ENCODE measurements at regions not wholly inside any gene's neighbourhood (a gene's known extent, or its start where the extent isn't known, plus 50 kb on each side); places are given as distances from the start of the nearest gene placed in this dataset.

DNA sequence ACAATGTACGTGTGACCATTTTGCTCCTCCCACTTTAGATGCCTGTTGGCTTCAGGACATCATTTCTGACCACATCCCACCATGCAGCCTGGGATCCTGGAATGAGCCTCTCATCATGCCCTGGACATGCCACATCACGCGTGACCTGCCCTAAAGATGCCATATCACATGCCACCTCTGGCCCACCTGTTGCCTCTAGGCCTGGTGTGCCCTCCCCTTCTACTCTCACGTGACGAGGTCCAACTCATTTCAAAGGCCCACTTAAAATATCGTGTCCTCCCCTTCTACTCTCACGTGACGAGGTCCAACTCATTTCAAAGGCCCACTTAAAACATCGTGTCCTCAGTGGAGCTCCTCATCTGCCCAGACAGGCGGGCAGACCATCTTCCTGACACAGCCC lies 254.9 kb downstream of the TEX36 start:
- H3K27me3 ChIP-seq (ENCODE audit: control insufficient read depth, extremely low read depth, insufficient read depth, low read length) = no peaks in the 10 kb centered on the region
- DNase-seq (ENCODE audit: low read depth, low spot score) = no peak

DNA sequence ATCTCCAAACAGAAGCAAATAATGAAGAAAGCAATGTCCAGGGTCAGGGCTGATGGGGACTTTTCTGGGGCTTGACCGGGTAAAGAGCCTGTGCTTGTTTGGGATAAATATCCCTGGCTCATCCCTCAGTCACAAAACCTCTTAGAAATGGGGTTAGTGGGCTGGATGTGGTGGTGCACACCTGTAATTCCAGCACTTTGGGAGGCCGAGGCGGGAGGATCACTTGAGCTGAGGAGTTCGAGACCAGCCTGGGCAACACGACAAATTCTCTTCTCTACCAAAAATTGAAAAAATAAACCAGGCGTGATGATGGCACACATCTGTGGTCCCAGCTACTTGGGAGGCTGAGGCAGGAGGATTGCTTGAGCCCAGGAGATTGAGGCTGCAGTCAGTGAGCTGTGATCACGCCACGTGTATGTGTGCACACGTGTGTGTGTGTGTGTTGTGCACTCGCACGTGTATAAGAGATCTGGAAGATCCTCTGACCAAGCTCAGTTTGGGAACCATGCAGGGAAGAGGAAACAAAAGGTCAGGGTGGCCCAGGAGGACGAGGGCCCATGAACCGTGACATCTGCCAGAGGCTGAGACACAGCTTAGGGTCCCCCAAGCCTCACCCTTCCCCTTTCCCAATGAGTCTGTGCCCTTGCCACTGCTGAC lies 258.6 kb downstream of the TEX36 start:
- H3K4me3 ChIP-seq (ENCODE audit: control insufficient read depth in 2 of 3, extremely low read depth in 1 of 3, insufficient read depth in 2 of 3, low read depth in 1 of 3, low read length in 3 of 3) = no peak overlapping the region
- no peak overlapping the region for H3K27ac ChIP-seq (ENCODE audit: control insufficient read depth, insufficient read depth, low read length)
- H3K4me2 ChIP-seq (ENCODE audit: control insufficient read depth, extremely low read depth, insufficient read depth, low read depth, low read length) = no peak overlapping the region
- DNase-seq (ENCODE audit: low read depth, low spot score) = no peak
- H3K9me1 ChIP-seq (ENCODE audit: control insufficient read depth, extremely low read depth, insufficient read depth, low read length) = no peaks in the 10 kb centered on the region
- no peaks in the 10 kb centered on the region for H3K4me1 ChIP-seq (ENCODE audit: control insufficient read depth, extremely low read depth, insufficient read depth, low read length)
- no peaks in the 10 kb centered on the region for H3K36me3 ChIP-seq (ENCODE audit: control insufficient read depth in 2 of 2, extremely low read depth in 1 of 2, insufficient read depth in 2 of 2, low read length in 2 of 2)
- H3K9ac ChIP-seq (ENCODE audit: control insufficient read depth, extremely low read depth, insufficient read depth, low read length) = no peak overlapping the region
- H3K27me3 ChIP-seq (ENCODE audit: control insufficient read depth, extremely low read depth, insufficient read depth, low read length) = peaks cover 5% of the 10 kb centered on the region
- no peaks in the 10 kb centered on the region for H4K20me1 ChIP-seq (ENCODE audit: control insufficient read depth, extremely low read depth, insufficient read depth, low read length)
- H3K79me2 ChIP-seq (ENCODE audit: control insufficient read depth, insufficient read depth, low read length) = no peaks in the 10 kb centered on the region
- no peak for TF ChIP-seq EZH2 (IDR thresholded peaks at IDR 0.05; ENCODE audit: low read length)
- TF ChIP-seq, protein P1, sequence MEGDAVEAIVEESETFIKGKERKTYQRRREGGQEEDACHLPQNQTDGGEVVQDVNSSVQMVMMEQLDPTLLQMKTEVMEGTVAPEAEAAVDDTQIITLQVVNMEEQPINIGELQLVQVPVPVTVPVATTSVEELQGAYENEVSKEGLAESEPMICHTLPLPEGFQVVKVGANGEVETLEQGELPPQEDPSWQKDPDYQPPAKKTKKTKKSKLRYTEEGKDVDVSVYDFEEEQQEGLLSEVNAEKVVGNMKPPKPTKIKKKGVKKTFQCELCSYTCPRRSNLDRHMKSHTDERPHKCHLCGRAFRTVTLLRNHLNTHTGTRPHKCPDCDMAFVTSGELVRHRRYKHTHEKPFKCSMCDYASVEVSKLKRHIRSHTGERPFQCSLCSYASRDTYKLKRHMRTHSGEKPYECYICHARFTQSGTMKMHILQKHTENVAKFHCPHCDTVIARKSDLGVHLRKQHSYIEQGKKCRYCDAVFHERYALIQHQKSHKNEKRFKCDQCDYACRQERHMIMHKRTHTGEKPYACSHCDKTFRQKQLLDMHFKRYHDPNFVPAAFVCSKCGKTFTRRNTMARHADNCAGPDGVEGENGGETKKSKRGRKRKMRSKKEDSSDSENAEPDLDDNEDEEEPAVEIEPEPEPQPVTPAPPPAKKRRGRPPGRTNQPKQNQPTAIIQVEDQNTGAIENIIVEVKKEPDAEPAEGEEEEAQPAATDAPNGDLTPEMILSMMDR (optimal IDR thresholded peaks at IDR 0.05 in 1 of 3, IDR thresholded peaks at IDR 0.05 in 1 of 3, conservative IDR thresholded peaks at IDR 0.05 in 1 of 3; ENCODE audit: extremely low read depth in 1 of 3, insufficient read depth in 2 of 3, low read length in 3 of 3) = no peak
- H3K9me3 ChIP-seq (ENCODE audit: control insufficient read depth, low read depth, low read length) = no peaks in the 10 kb centered on the region
- dilution Hi-C loops (cut with MboI; ENCODE audit: extremely low pct_ligation_motif_present, low sequenced_read_pairs) = no loop called here
- H2AFZ ChIP-seq (ENCODE audit: control insufficient read depth, low read length) = no peak overlapping the region
- no peak for FAIRE-seq

More for the DNA sequence above, 254.9 kb downstream of the TEX36 start:
- Histone ChIP-seq H3K36me3 (ENCODE audit: control insufficient read depth in 2 of 2, extremely low read depth in 1 of 2, insufficient read depth in 2 of 2, low read length in 2 of 2) (no peaks in the 10 kb centered on the region), H3K9me1 (ENCODE audit: control insufficient read depth, extremely low read depth, insufficient read depth, low read length) (no peaks in the 10 kb centered on the region), H3K4me3 (ENCODE audit: control insufficient read depth in 2 of 3, extremely low read depth in 1 of 3, insufficient read depth in 2 of 3, low read depth in 1 of 3, low read length in 3 of 3) (no peak overlapping the region), H2AFZ (ENCODE audit: control insufficient read depth, low read length) (no peak overlapping the region), H3K9me3 (ENCODE audit: control insufficient read depth, low read depth, low read length) (no peaks in the 10 kb centered on the region), H3K9ac (ENCODE audit: control insufficient read depth, extremely low read depth, insufficient read depth, low read length) (no peak overlapping the region), H3K4me2 (ENCODE audit: control insufficient read depth, extremely low read depth, insufficient read depth, low read depth, low read length) (no peak overlapping the region), H3K79me2 (ENCODE audit: control insufficient read depth, insufficient read depth, low read length) (no peaks in the 10 kb centered on the region), H4K20me1 (ENCODE audit: control insufficient read depth, extremely low read depth, insufficient read depth, low read length) (no peaks in the 10 kb centered on the region), H3K4me1 (ENCODE audit: control insufficient read depth, extremely low read depth, insufficient read depth, low read length) (no peaks in the 10 kb centered on the region), H3K27ac (ENCODE audit: control insufficient read depth, insufficient read depth, low read length) (no peak overlapping the region)
- TF ChIP-seq, protein P1 (optimal IDR thresholded peaks at IDR 0.05 in 1 of 3, IDR thresholded peaks at IDR 0.05 in 1 of 3, conservative IDR thresholded peaks at IDR 0.05 in 1 of 3; ENCODE audit: extremely low read depth in 1 of 3, insufficient read depth in 2 of 3, low read length in 3 of 3) = no peak
- dilution Hi-C loops (cut with MboI; ENCODE audit: extremely low pct_ligation_motif_present, low sequenced_read_pairs) = no loop called here
- no peak for FAIRE-seq

Measured in keratinocyte (primary cell).